Upper lobe of right lung (tissue), 1 donor: ENCODE measurements at regions not wholly inside any gene's neighbourhood (a gene's known extent, or its start where the extent isn't known, plus 50 kb on each side); places are given as distances from the start of the nearest gene placed in this dataset.

ENCODE experiments used
- ATAC-seq: fragments of 200-7000 bp; cut with Tn5 transposase; one replicate; pipeline ENCODE4 v1.9.1; 2020; ENCODE audit warnings: mild to moderate bottlenecking, moderate library complexity
- DNase-seq: peaks from one replicate; pipeline ENCODE4 v3.0.0-alpha.2; 2020
- H3K27ac ChIP-seq: fragments of 200-600 bp; one replicate; pipeline ENCODE4 v1.8.0; 2022
- H3K27me3 ChIP-seq: fragments of 200-600 bp; one replicate; pipeline ENCODE4 v1.8.0; 2022; ENCODE audit warnings: mild to moderate bottlenecking
- H3K36me3 ChIP-seq: fragments of 200-600 bp; one replicate; pipeline ENCODE4 v1.8.0; 2022
- H3K4me1 ChIP-seq: fragments of 200-600 bp; one replicate; pipeline ENCODE4 v1.8.0; 2022
- H3K4me3 ChIP-seq: fragments of 200-600 bp; one replicate; pipeline ENCODE4 v1.8.0; 2022; ENCODE audit warnings: mild to moderate bottlenecking
- H3K9me3 ChIP-seq: fragments of 200-600 bp; one replicate; pipeline ENCODE4 v1.8.0; 2022
- CTCF ChIP-seq: fragments of 200-600 bp; IDR thresholded peaks from one replicate; pipeline ENCODE4 v1.8.0; 2022; ENCODE audit warnings: antibody characterized with exemption
- intact Hi-C: fragments of 100-400 bp; cut with DNase I; formaldehyde crosslinking; loops from one replicate; pipeline ENCODE4 v1.11.0; 2022
- donor health status: DM: no; HTN: yes; CAD: no; lungs with severe emphysema.

GRCh38 chr2:12890066-12890465 is 173.3 kb downstream of the TRIB2 start:
- Histone ChIP-seq H3K4me1 (no peaks in the 10 kb centered on the region), H3K9me3 (no peaks in the 10 kb centered on the region), H3K4me3 (no peak overlapping the region), H3K27ac (no peak overlapping the region), H3K36me3 (no peaks in the 10 kb centered on the region), H3K27me3 (no peaks in the 10 kb centered on the region)
- intact Hi-C loops, result no loop called here
- ATAC-seq, result no peak
- DNase-seq, result no peak
- TF ChIP-seq CTCF, result no peak

- ATAC-seq (no peak), DNase-seq (no peak)
- Histone ChIP-seq H3K36me3 (no peaks in the 10 kb centered on the region), H3K27ac (no peak overlapping the region), H3K4me3 (no peak overlapping the region), H3K9me3 (no peaks in the 10 kb centered on the region), H3K4me1 (no peaks in the 10 kb centered on the region), H3K27me3 (no peaks in the 10 kb centered on the region)
- TF ChIP-seq CTCF, result no peak
- intact Hi-C loops, result no loop called here
Measured at GRCh38 chr2:12890481-12890991, 173.8 kb downstream of the TRIB2 start.

- Histone ChIP-seq H3K4me3 (no peak overlapping the region), H3K27ac (no peak overlapping the region), H3K9me3 (no peaks in the 10 kb centered on the region), H3K36me3 (no peaks in the 10 kb centered on the region), H3K27me3 (no peaks in the 10 kb centered on the region), H3K4me1 (peaks cover 12% of the 10 kb centered on the region)
- intact Hi-C loops, result no loop called here
- TF ChIP-seq CTCF, result no peak
- ATAC-seq (no peak), DNase-seq (no peak)
Measured at GRCh38 chr2:12895017-12895416, 178.3 kb downstream of the TRIB2 start.

- Histone ChIP-seq H3K4me3 (no peak overlapping the region), H3K36me3 (no peaks in the 10 kb centered on the region), H3K4me1 (peaks cover 12% of the 10 kb centered on the region), H3K27ac (peak overlapping the region; percentile 49), H3K27me3 (no peaks in the 10 kb centered on the region), H3K9me3 (no peaks in the 10 kb centered on the region)
- DNase-seq (no peak), ATAC-seq (peak; percentile 70)
- TF ChIP-seq CTCF, result no peak
- intact Hi-C loops, result no loop called here
Measured at GRCh38 chr2:12896318-12896982, 179.7 kb downstream of the TRIB2 start.

- Histone ChIP-seq H3K36me3 (no peaks in the 10 kb centered on the region), H3K4me3 (no peak overlapping the region), H3K4me1 (peaks cover 12% of the 10 kb centered on the region), H3K9me3 (no peaks in the 10 kb centered on the region), H3K27ac (peak overlapping the region; percentile 49), H3K27me3 (no peaks in the 10 kb centered on the region)
- TF ChIP-seq CTCF, result no peak
- ATAC-seq (no peak), DNase-seq (no peak)
- intact Hi-C loops, result no loop called here
Measured at GRCh38 chr2:12897181-12897580, 180.4 kb downstream of the TRIB2 start.

GRCh38 chr2:12903272-12903671 is 186.5 kb downstream of the TRIB2 start:
- no peaks in the 10 kb centered on the region for H3K27me3 ChIP-seq
- no peak for DNase-seq
- intact Hi-C loops, result no loop called here
- H3K36me3 ChIP-seq, result no peaks in the 10 kb centered on the region
- no peak overlapping the region for H3K4me3 ChIP-seq
- H3K9me3 ChIP-seq, result no peaks in the 10 kb centered on the region
- H3K4me1 ChIP-seq, result no peaks in the 10 kb centered on the region
- no peak overlapping the region for H3K27ac ChIP-seq
- ATAC-seq, result no peak
- no peak for TF ChIP-seq CTCF
